IPS-11a (cell line): ENCODE measurements at regions not wholly inside any gene's neighbourhood (a gene's known extent, or its start where the extent isn't known, plus 50 kb on each side); places are given as distances from the start of the nearest gene placed in this dataset.
"Not testable (repeated sequence)": the region's sequence is repeated elsewhere in the genome, so short reads cannot be mapped to it uniquely, and the experiment has no call there.

ENCODE experiments used
- H3K4me3 ChIP-seq: one replicate; pipeline ENCODE4 v1.5.1; 2013; ENCODE audit warnings: low read depth, low read length, control low read depth

DNA sequence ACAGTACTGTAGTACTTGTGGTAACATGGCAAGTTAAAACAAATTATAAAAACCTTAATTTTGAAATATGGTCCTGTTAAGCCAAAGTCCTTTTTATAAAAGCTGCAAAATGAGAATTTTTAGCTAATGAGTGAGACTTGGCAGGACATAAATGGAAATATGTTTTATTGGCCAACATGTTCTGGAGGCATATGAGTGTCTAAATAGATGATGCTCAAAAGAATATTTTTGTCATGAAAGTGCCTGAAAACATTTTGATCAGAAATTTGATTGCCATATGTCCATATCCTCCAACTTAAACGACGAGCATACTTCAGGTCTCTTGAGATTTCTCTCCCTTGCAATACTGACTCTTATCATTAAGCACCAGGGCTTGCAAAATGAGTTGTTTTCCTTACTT is 972.6 kb downstream of the TMTC2 start:
- H3K4me3 ChIP-seq: no peak overlapping the region

- H3K4me3 ChIP-seq: no peak overlapping the region
Measured at GRCh38 chr12:83656004-83656403, 969.3 kb downstream of the TMTC2 start.

DNA sequence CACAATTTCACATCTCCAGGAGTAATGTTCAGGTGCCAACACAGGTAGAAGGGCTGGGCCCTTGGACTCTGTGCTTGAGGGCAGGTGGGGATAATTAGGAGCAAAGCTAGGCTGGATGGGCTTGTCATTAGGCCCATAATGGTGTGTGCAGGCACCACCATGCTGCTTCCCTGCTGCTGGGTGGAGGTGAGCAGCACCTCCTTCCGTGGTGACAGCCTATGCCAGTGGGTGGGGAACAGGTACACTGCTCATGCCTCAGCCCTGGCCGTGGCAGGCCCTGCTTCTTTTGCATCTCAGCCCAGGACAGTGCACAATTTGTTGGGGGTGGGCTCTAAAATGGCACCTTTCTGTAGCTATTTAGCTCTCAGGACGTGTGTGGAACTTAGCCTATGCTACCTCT is 955.5 kb downstream of the TMTC2 start:
- no peak overlapping the region for H3K4me3 ChIP-seq

DNA sequence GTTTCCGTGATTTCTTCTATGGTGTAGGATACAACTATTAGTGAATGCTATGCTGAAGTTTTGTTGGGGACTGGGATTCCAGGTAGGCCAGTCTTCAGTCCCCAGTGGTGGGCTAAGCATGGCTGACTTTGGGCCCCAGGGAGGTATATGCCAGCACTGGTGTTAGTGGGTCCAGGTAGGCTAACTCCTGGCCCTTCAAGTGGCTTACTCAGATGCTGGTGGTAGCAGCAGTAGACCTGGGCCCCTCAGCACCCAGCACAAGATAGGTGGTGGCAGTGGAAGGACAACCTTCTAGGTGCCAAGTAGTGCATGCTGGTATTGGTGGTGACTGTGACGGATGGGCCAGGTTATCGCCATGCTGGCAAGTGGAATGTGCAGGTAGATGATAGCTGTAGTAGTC is 955.1 kb downstream of the TMTC2 start:
- no peak overlapping the region for H3K4me3 ChIP-seq

GRCh38 chr12:83634726-83635267 is 948.1 kb downstream of the TMTC2 start:
- H3K4me3 ChIP-seq: no peak overlapping the region

- no peak overlapping the region for H3K4me3 ChIP-seq
Measured at GRCh38 chr12:83630526-83630925, 943.8 kb downstream of the TMTC2 start.

- no peak overlapping the region for H3K4me3 ChIP-seq
Measured at GRCh38 chr12:83629931-83630330, 943.2 kb downstream of the TMTC2 start.

GRCh38 chr12:83622205-83622604 is 935.5 kb downstream of the TMTC2 start:
- H3K4me3 ChIP-seq: no peak overlapping the region

DNA sequence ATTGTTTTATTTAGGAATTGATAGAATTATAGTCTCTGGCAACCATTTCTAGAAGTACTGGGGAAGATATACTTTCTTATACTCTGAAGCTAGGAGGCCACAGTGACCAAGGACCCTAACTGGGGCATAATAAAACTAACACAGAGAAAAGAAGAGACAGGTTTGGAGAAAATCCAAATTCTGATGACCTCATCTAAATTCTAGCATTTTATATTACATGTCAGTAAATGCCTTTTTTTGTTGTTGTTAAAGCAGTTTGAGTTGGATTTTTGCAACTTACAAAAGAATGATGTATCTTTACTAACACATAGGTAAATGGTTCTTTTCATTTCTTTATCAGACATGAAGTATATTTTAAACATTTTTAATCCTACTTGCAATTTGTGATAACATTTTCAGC is 933.3 kb downstream of the TMTC2 start:
- no peak overlapping the region for H3K4me3 ChIP-seq

- H3K4me3 ChIP-seq: no peak overlapping the region
Measured at GRCh38 chr12:83615152-83615551, 928.4 kb downstream of the TMTC2 start.

DNA sequence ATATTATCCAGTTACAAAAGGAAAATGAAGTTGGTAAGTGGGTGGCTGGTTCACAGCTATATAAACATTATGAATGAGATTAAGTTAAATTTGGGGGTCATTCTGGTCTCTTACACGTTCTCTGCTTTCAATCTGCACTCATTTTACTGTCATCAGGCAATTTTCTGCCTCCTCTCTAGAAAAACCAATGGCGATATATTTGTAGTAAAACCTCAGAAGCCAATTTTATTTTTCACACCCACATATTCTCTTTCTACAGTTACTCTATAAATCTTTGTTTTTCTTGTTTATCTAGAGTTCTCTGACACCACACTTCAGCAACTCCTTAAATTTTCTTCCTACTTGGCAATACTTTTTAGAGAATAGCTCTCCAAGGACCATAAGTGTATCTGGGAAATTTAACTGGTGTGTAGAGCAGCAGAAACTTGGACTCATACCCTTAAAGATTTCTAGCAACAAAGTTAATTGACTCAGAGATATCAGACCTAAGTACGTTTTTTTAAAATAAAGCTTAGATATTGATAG is 926.9 kb downstream of the TMTC2 start:
- H3K4me3 ChIP-seq: no peak overlapping the region

DNA sequence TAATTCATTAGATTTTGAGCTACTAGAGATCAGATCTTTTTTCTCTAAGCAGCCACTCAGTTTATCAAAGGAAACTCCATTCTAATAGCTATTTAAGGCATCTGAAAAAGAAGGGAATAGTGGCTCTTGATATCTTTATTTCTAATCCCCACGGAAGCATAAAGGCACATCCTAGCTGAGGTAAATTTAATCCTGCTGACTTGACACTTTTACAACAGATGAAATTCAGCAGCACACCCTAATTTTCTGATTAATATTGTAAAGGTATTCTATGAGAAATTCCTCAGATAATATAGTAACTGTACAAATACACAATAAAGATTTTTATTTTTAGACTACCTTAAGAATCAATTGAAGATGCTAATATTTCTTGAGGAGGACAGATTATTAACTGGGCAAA is 916.4 kb downstream of the TMTC2 start:
- no peak overlapping the region for H3K4me3 ChIP-seq

- no peak overlapping the region for H3K4me3 ChIP-seq
Measured at GRCh38 chr12:83575326-83575725, 888.6 kb downstream of the TMTC2 start.

GRCh38 chr12:83574142-83574541 is 887.4 kb downstream of the TMTC2 start:
- no peak overlapping the region for H3K4me3 ChIP-seq

- H3K4me3 ChIP-seq: no peak overlapping the region
Measured at GRCh38 chr12:83573671-83574070, 887.0 kb downstream of the TMTC2 start.

DNA sequence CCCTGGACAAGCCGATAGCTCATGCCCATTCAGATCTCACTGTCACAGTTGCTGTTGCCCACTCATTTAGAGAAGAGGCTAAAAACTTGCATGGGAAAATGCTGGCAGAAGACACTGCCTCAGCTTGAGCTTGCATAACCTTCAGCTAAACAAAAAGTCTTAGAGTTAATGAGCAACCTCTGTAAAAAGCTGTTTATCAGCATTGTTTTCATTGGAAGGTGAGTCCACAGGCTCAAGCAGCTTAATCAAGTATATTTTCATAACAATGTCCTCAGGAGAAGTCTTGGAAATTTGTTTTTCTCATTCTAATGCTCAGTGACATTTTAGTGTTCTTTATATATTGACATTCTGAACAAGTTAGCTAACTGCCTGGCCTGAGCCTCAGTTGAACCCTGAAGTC is 872.9 kb downstream of the TMTC2 start:
- no peak overlapping the region for H3K4me3 ChIP-seq

GRCh38 chr12:83556040-83556439 is 869.3 kb downstream of the TMTC2 start:
- not testable (repeated sequence) for H3K4me3 ChIP-seq

DNA sequence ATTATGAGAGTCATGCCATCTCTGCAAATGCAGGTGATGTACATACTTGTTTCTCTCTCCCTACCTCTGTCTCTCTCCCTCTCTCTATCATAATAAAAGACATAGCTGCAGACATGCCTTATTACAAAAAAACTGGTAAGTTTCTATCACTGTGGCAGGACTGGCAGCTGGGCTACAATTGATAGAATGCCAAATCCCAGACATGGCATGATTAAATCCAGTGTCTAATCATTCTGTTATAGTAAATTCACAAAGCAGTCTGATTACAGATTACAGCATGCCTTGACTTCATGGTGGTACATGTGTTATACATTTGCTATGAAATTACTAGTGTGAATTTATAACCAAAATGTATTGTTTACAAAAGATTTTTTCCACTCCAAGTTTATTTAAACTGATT is 854.7 kb downstream of the TMTC2 start:
- no peak overlapping the region for H3K4me3 ChIP-seq

- no peak overlapping the region for H3K4me3 ChIP-seq
Measured at GRCh38 chr12:83538361-83538965, 851.8 kb downstream of the TMTC2 start.

- H3K4me3 ChIP-seq: no peak overlapping the region
Measured at GRCh38 chr12:83537428-83538053, 850.8 kb downstream of the TMTC2 start.

DNA sequence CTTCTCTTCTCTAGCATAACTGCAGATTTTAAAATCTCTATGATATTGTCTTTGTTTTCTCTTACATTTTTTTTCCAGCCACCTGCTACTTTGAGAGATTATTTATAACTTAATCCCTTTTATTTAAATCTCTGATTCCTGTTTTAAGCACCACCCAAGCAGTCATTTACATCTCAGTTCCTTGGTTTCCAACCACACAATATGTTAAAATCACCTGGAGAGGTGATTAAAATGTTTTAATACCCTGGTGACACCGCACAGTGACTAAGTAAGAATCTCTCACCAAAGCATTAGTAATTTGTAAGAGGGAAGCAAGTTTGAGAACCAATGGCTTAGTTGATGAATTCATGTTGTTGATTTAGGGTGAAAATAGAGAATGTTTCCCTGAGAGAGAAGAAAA is 849.8 kb downstream of the TMTC2 start:
- no peak overlapping the region for H3K4me3 ChIP-seq

GRCh38 chr12:83528571-83528970 is 841.9 kb downstream of the TMTC2 start:
- H3K4me3 ChIP-seq: no peak overlapping the region

- H3K4me3 ChIP-seq: no peak overlapping the region
Measured at GRCh38 chr12:83527810-83528209, 841.1 kb downstream of the TMTC2 start.
